DLD1 (cell line): ENCODE measurements at regions not wholly inside any gene's neighbourhood (a gene's known extent, or its start where the extent isn't known, plus 50 kb on each side); places are given as distances from the start of the nearest gene placed in this dataset.

Experiments used
- in situ Hi-C: cut with HindIII; loops from 2 replicates; pipeline ENCODE4 v1.10.0; 2017; ENCODE audit warnings: low sequenced_read_pairs

- in situ Hi-C loops: no loop called here
Observed at GRCh38 chr2:173854840-173855239, 110.3 kb downstream of the SP3 start.

DNA sequence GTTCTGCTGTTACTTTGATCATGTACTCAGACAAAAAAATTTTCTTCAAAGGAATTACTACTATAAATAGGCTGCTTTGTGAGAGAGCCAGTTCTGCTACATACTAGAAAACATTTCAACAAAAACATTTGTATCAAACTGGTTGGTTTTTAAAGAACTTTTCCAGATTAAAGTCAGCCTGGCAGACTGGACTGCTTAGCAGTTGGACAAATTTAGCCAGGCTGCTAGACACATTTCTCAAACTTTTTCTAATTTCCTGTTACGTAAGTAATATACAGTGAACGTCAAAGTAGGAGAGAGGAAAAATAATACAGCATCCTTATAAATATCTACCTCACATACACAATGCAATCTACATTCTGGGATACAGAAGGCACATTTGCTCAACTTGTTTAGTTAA is 109.5 kb downstream of the SP3 start:
- in situ Hi-C loops: no loop called here
